Liver (tissue), 3 donors: ENCODE measurements at regions not wholly inside any gene's neighbourhood (a gene's known extent, or its start where the extent isn't known, plus 50 kb on each side); places are given as distances from the start of the nearest gene placed in this dataset.
A peak's percentile ranks its signal among the peaks of the same experiment; 100 is the strongest.

ENCODE experiments used
- EGR1 ChIP-seq, 2 donors: IDR thresholded peaks; 2 replicates each; pipeline ENCODE4 v1.6.1; 2016 to 2018; ENCODE audit warnings: antibody characterized with exemption in 2 of 2, low read depth in 2 of 2
- FOXA1 ChIP-seq: IDR thresholded peaks from 2 replicates; pipeline ENCODE4 v1.6.1; 2016; ENCODE audit warnings: antibody characterized with exemption
- GABPA ChIP-seq, 2 donors: IDR thresholded peaks in 1 of 2; conservative IDR thresholded peaks in 1 of 2; 2 replicates each; pipeline ENCODE4 v1.6.1; 2016; ENCODE audit warnings: antibody characterized with exemption in 2 of 2, mild to moderate bottlenecking in 1 of 2, moderate library complexity in 1 of 2
- HNF4G ChIP-seq: IDR thresholded peaks from 2 replicates; pipeline ENCODE4 v1.6.1; 2016; ENCODE audit warnings: antibody characterized with exemption
- JUND ChIP-seq, 2 donors: IDR thresholded peaks; 2 replicates each; pipeline ENCODE4 v1.6.1; 2016; ENCODE audit warnings: antibody characterized with exemption in 2 of 2
- RAD21 ChIP-seq, 2 donors: IDR thresholded peaks; 2 replicates each; pipeline ENCODE4 v1.6.1; 2016; ENCODE audit warnings: antibody characterized with exemption in 2 of 2, mild to moderate bottlenecking in 2 of 2
- RXRA ChIP-seq, 2 donors: IDR thresholded peaks; 2 replicates each; pipeline ENCODE4 v1.6.1; 2017 to 2018; ENCODE audit warnings: antibody characterized with exemption in 2 of 2, mild to moderate bottlenecking in 1 of 2
- TAF1 ChIP-seq: conservative IDR thresholded peaks from 2 replicates; pipeline ENCODE4 v1.6.1; 2016; ENCODE audit warnings: antibody characterized with exemption, mild to moderate bottlenecking
- YY1 ChIP-seq: IDR thresholded peaks from 2 replicates; pipeline ENCODE4 v1.6.1; 2016; ENCODE audit warnings: antibody characterized with exemption, mild to moderate bottlenecking
- TF ChIP-seq, protein P1 (sequence below): fragments of 150-350 bp; IDR thresholded peaks from 2 replicates; pipeline ENCODE4 v1.5.1; 2017; ENCODE audit warnings: improper control_type of control experiment, low read depth, low read length; ENCODE audit not compliant: missing input control
- TF ChIP-seq, protein P2 (sequence below): IDR thresholded peaks from 2 replicates; pipeline ENCODE4 v1.6.1; 2016; ENCODE audit warnings: antibody characterized with exemption
- TF ChIP-seq, protein P3 (sequence below): IDR thresholded peaks from 2 replicates; pipeline ENCODE4 v1.6.1; 2016; ENCODE audit warnings: antibody characterized with exemption, mild to moderate bottlenecking
- TF ChIP-seq, protein P4 (sequence below): IDR thresholded peaks from 2 replicates; pipeline ENCODE4 v1.6.1; 2016; ENCODE audit warnings: antibody characterized with exemption
- donor health status: healthy.
- donor health status: healthy.

DNA sequence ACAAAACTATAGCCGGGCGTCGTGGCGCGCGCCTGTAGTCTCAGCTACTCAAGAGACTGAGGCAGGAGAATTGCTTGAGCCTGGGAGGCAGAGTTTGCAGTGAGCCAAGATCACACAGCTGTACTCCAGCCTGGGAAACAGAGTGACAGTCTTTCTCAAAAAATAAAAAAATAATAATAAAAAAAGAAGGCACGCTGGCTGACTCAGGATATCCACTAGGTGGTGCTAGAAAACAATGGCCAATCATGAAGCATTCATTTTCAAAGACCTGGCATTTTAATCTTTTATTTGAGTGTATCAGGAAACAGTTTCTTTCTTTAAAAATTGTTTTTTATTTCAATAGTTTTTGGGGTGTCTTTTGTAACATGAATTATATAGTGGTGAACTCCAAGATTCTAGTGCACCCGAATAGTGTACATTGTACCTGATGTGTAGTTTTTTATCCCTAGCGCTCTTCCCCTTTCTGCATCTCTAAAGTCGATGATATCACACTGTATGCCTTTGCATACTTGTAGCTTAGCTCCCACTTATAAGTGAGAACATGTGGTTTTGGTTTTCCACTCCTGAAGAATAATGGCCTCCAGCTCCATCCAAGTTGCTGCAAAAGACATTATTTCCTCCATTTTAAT is 88.6 kb downstream of the LYZL1 start:
- TF ChIP-seq HNF4G (no peak), TAF1 (no peak), YY1 (no peak), RXRA (IDR thresholded peaks at IDR 0.05) (no peak), EGR1 (IDR thresholded peaks at IDR 0.05; ENCODE audit: low read depth in 2 of 2) (no peak), JUND (IDR thresholded peaks at IDR 0.05) (no peak), FOXA1 (no peak), RAD21 (IDR thresholded peaks at IDR 0.05) (peak; percentile 78 to 81), GABPA (IDR thresholded peaks at IDR 0.05 in 1 of 2, conservative IDR thresholded peaks at IDR 0.05 in 1 of 2) (no peak)
- TF ChIP-seq, protein P1, sequence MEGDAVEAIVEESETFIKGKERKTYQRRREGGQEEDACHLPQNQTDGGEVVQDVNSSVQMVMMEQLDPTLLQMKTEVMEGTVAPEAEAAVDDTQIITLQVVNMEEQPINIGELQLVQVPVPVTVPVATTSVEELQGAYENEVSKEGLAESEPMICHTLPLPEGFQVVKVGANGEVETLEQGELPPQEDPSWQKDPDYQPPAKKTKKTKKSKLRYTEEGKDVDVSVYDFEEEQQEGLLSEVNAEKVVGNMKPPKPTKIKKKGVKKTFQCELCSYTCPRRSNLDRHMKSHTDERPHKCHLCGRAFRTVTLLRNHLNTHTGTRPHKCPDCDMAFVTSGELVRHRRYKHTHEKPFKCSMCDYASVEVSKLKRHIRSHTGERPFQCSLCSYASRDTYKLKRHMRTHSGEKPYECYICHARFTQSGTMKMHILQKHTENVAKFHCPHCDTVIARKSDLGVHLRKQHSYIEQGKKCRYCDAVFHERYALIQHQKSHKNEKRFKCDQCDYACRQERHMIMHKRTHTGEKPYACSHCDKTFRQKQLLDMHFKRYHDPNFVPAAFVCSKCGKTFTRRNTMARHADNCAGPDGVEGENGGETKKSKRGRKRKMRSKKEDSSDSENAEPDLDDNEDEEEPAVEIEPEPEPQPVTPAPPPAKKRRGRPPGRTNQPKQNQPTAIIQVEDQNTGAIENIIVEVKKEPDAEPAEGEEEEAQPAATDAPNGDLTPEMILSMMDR, result peak; percentile 74
- TF ChIP-seq, protein P2, sequence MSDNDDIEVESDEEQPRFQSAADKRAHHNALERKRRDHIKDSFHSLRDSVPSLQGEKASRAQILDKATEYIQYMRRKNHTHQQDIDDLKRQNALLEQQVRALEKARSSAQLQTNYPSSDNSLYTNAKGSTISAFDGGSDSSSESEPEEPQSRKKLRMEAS, result no peak
- TF ChIP-seq, protein P3, sequence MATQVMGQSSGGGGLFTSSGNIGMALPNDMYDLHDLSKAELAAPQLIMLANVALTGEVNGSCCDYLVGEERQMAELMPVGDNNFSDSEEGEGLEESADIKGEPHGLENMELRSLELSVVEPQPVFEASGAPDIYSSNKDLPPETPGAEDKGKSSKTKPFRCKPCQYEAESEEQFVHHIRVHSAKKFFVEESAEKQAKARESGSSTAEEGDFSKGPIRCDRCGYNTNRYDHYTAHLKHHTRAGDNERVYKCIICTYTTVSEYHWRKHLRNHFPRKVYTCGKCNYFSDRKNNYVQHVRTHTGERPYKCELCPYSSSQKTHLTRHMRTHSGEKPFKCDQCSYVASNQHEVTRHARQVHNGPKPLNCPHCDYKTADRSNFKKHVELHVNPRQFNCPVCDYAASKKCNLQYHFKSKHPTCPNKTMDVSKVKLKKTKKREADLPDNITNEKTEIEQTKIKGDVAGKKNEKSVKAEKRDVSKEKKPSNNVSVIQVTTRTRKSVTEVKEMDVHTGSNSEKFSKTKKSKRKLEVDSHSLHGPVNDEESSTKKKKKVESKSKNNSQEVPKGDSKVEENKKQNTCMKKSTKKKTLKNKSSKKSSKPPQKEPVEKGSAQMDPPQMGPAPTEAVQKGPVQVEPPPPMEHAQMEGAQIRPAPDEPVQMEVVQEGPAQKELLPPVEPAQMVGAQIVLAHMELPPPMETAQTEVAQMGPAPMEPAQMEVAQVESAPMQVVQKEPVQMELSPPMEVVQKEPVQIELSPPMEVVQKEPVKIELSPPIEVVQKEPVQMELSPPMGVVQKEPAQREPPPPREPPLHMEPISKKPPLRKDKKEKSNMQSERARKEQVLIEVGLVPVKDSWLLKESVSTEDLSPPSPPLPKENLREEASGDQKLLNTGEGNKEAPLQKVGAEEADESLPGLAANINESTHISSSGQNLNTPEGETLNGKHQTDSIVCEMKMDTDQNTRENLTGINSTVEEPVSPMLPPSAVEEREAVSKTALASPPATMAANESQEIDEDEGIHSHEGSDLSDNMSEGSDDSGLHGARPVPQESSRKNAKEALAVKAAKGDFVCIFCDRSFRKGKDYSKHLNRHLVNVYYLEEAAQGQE, result no peak
- TF ChIP-seq, protein P4, sequence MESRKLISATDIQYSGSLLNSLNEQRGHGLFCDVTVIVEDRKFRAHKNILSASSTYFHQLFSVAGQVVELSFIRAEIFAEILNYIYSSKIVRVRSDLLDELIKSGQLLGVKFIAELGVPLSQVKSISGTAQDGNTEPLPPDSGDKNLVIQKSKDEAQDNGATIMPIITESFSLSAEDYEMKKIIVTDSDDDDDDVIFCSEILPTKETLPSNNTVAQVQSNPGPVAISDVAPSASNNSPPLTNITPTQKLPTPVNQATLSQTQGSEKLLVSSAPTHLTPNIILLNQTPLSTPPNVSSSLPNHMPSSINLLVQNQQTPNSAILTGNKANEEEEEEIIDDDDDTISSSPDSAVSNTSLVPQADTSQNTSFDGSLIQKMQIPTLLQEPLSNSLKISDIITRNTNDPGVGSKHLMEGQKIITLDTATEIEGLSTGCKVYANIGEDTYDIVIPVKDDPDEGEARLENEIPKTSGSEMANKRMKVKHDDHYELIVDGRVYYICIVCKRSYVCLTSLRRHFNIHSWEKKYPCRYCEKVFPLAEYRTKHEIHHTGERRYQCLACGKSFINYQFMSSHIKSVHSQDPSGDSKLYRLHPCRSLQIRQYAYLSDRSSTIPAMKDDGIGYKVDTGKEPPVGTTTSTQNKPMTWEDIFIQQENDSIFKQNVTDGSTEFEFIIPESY, result no peak
